Umbilical cord (tissue), 1 donor: ENCODE measurements at regions not wholly inside any gene's neighbourhood (a gene's known extent, or its start where the extent isn't known, plus 50 kb on each side); places are given as distances from the start of the nearest gene placed in this dataset.

Experiments used
- DNase-seq: peaks from one replicate; pipeline ENCODE4 v3.0.0-alpha.2; 2015; ENCODE audit warnings: low spot score

DNA sequence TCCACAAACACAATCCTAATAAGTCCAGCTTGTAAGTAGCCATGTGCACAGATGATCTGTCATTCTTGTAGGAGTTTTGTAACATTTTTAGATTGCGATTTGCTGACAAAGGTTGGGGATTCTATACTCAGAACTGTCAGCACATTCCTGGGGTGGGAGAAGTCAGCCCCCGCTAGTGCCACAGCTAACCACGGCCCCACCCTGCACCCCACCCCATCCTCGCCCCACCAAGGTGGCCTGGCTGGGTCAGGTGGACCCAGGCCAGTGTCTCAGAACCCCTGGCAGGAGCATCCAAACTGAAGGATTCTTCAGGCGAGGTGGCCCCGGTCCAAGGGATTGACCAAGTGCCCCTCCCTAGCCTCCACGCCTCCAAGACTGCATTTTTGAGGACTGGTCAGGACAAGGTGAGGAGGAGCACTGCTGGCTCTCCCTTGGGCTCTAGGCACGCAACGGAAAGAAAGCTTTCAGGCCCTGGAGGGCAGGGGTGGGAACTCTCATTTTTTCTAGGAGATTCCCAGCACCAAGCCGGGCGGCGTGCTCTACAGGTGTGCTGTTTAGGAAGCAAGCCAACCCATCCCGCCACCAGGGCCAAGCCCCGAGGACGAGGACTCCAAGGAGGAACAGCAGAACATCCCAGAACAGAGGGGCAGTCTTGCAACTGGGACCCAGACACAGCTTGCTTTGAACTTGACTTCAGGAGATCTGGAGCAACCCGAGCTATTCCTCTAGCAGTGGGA is 172.8 kb downstream of the BCL11B start:
- DNase-seq, result no peak

- peak; percentile 42 for DNase-seq
These were observed 171.3 kb downstream of the BCL11B start for GRCh38 chr14:99100497-99101270.

DNA sequence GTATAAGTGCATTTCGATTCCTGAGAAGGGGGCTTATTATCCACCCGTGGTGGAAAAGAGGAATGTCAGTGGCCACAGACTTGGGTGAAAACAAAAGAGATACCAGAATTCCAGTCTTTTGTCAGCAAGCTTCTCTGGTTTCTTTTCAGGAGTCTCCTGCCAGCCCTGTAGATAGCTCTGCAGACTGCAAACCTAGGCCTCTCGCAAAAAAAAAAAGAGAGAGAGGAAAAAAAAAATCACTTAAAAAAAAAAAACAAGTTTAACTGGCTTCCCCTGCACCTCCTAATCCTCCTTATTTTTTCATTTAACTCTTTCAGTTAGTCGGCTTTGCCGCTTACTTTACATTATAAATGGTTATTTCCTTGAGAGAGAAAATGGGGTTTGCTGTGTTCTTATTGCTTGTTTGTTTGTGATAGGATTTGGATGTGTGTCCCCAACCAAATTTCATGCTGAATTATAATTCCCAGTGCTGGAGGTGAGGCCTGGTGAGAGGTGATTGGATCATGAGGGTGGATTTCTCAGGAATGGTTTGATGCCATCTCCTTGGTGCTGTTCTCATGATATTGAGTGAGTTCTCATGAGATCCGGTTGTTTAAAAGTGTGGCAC is 170.0 kb downstream of the BCL11B start:
- peak; percentile 60 for DNase-seq

GRCh38 chr14:99116741-99117295 is 155.2 kb downstream of the BCL11B start:
- DNase-seq, result no peak

DNA sequence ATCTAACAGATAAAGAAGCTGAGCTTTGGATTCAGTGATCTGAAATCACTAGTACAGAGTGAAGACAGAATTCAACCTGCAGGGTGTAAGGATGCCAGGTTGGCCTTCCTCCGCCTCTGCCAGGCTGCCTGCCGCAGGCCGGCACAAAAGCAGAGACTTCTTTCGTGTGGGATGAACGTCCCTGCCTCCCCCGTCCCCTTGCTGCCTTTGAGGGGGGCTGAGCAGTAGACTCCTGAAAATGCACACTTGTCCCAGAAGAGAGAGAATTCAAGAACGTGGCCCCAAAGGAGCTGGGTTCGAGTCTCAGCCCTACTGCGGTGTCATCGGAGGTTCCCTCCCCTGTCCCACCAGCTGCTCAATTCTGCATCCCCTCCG is 154.3 kb downstream of the BCL11B start:
- DNase-seq, result no peak

- no peak for DNase-seq
These were observed 153.8 kb downstream of the BCL11B start for GRCh38 chr14:99118046-99118721.

DNA sequence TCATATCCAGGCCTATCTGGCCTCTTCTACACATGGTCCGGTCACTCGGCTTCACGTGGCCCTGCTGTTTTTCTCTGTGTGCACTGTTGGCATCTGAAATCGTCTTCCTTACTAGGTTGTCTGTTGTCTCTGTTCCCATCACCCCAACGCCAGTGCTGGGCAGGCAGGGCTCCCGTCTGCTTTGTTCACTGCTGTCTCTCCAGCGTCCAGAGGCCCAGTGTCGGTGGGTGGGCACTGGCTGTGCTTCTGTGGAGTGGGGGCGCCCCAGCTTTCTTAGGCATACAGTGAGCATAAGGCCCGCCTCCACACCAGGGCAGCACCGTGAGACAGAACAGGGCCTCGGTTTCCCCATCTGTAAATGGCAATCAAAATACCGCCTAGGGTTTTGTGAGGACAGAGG is 153.1 kb downstream of the BCL11B start:
- DNase-seq, result no peak
